Pancreas (tissue), 10 donors: ENCODE measurements at regions not wholly inside any gene's neighbourhood (a gene's known extent, or its start where the extent isn't known, plus 50 kb on each side); places are given as distances from the start of the nearest gene placed in this dataset.

Experiments
- ATAC-seq, 4 donors: fragments of 200-7000 bp; cut with Tn5 transposase; one replicate each; pipeline versions ENCODE4 v1.8.0 to v1.9.1; 2020; ENCODE audit warnings: mild to moderate bottlenecking in 4 of 4, moderate library complexity in 4 of 4
- DNase-seq, 6 donors: peaks; one replicate each; pipeline ENCODE4 v3.0.0-alpha.2; 2020
- FAIRE-seq: peaks from 2 replicates; lab custom pipeline; 2012; peaks lifted over from hg19 to GRCh38; lab: Jason Lieb, UNC
- H3K27ac ChIP-seq, 4 donors: fragments of 200-600 bp; sonication (generic); 1 replicate in 3 of 4; 2 replicates in 1 of 4; pipeline versions ENCODE4 v1.5.0 to v1.8.0; 2020
- H3K27me3 ChIP-seq, 4 donors: fragments of 200-600 bp; one replicate each; pipeline ENCODE4 v1.8.0; 2021
- H3K36me3 ChIP-seq, 3 donors: fragments of 200-600 bp; sonication (generic) in 1 of 3; one replicate each; pipeline versions ENCODE4 v1.5.0 to v1.8.0; 2020 to 2021
- H3K4me1 ChIP-seq, 3 donors: fragments of 200-600 bp; one replicate each; pipeline ENCODE4 v1.8.0; 2021
- H3K4me3 ChIP-seq, 4 donors: fragments of 200-600 bp; sonication (generic) in 2 of 4; one replicate each; pipeline versions ENCODE4 v1.5.0 to v1.8.0; 2020 to 2021
- H3K9me3 ChIP-seq, 4 donors: fragments of 200-600 bp; one replicate each; pipeline ENCODE4 v1.8.0; 2021
- WGBS, 2 donors: extraction: QIAGEN DNeasy Blood & Tissue Kit; methylation state at CpG; one replicate each; pipeline ENCODE4 v1.1.7; 2013; 5-methylcytosine and 5-hydroxymethylcytosine counted together
- intact Hi-C, 3 donors: fragments of 100-400 bp; cut with DNase I; formaldehyde crosslinking; loops; one replicate each; pipeline versions ENCODE4 v1.11.1 to v1.14.2; 2022
- TF ChIP-seq, protein P1 (sequence below), 4 donors: fragments of 200-600 bp; sonication (generic) in 3 of 4; IDR thresholded peaks; one replicate each; pipeline versions ENCODE4 v1.5.0 to v1.8.0; 2021; ENCODE audit warnings: antibody characterized with exemption in 4 of 4
- donor health status: healthy with polysubstance abuse.
- donor health status: DM: no; HTN: no; CAD: no; lungs with moderate emphysema.
- donor health status: DM: no; HTN: no; CAD: no.
- donor health status: control.
- donor health status: control.
- donor health status: Bipolar disorder and iron deficiency.
- donor health status: DM: yes; HTN: yes; CAD: no.
- donor health status: DM: no; HTN: no; CAD: no.
- donor health status: DM: no; HTN: no; CAD: no.
- donor health status: DM: yes; HTN: yes; CAD: no.

DNA sequence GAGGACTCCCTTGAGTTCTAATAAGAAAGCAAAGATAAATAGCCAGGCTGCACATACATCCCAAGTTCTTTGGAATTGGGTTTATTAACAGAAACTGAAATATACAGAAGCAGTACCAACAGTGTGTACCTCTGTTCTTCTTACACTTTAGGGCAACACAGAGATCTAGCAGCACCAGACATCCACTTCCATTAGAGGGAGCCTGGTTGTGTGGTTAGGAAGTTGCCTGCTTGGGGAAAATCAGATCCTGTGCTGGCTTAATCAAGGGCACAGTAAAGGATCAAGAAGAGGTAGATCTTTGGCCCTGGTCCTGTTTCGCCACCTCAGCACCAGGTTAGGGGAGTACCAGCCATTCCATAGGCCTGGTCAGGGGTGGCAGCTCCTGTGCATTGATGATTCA is 231.1 kb upstream of the ARHGAP24 start:
- TF ChIP-seq, protein P1, sequence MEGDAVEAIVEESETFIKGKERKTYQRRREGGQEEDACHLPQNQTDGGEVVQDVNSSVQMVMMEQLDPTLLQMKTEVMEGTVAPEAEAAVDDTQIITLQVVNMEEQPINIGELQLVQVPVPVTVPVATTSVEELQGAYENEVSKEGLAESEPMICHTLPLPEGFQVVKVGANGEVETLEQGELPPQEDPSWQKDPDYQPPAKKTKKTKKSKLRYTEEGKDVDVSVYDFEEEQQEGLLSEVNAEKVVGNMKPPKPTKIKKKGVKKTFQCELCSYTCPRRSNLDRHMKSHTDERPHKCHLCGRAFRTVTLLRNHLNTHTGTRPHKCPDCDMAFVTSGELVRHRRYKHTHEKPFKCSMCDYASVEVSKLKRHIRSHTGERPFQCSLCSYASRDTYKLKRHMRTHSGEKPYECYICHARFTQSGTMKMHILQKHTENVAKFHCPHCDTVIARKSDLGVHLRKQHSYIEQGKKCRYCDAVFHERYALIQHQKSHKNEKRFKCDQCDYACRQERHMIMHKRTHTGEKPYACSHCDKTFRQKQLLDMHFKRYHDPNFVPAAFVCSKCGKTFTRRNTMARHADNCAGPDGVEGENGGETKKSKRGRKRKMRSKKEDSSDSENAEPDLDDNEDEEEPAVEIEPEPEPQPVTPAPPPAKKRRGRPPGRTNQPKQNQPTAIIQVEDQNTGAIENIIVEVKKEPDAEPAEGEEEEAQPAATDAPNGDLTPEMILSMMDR (IDR thresholded peaks at IDR 0.05), result no peak
- 89 to 93% methylated on average over 1 of the region's 1 CpG for WGBS, 2 donors
- Histone ChIP-seq H3K9me3 (no peaks in the 10 kb centered on the region), H3K4me3 (no peak overlapping the region), H3K36me3 (no peaks in the 10 kb centered on the region), H3K27me3 (no peaks in the 10 kb centered on the region), H3K4me1 (no peaks in the 10 kb centered on the region), H3K27ac (no peak overlapping the region)
- intact Hi-C loops, result no loop called here
- ATAC-seq (peak in 1 of 4 donors; percentile 53), DNase-seq (no peak), FAIRE-seq (no peak)

DNA sequence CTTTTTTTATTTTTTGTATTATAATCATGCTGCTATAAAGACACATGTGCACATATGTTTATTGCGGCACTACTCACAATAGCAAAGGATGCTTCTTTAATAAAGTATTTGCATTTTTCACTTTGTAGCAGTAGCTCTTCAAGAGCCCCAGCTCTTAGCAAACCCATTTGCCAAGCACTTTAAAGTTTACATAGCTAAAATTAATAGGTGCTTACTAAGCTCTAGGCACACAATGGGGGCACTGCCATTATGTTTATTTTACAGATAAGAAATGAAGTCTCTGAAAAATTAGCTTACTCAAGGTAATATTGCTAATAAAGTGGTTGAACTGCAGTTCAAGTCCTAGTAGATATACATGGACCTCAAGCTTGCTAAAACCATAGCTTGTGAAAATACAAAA is 230.3 kb upstream of the ARHGAP24 start:
- FAIRE-seq (no peak), ATAC-seq (peak in 1 of 4 donors; percentile 46), DNase-seq (no peak)
- H3K27ac ChIP-seq, result no peak overlapping the region
- H3K4me1 ChIP-seq, result no peaks in the 10 kb centered on the region
- no peak overlapping the region for H3K4me3 ChIP-seq
- H3K9me3 ChIP-seq, result no peaks in the 10 kb centered on the region
- TF ChIP-seq, protein P1 (IDR thresholded peaks at IDR 0.05), result no peak
- intact Hi-C loops, result no loop called here
- no peaks in the 10 kb centered on the region for H3K27me3 ChIP-seq
- 80 to 82% methylated on average over 1 of the region's 1 CpG for whole genome bisulfite sequencing, 2 donors
- no peaks in the 10 kb centered on the region for H3K36me3 ChIP-seq

DNA sequence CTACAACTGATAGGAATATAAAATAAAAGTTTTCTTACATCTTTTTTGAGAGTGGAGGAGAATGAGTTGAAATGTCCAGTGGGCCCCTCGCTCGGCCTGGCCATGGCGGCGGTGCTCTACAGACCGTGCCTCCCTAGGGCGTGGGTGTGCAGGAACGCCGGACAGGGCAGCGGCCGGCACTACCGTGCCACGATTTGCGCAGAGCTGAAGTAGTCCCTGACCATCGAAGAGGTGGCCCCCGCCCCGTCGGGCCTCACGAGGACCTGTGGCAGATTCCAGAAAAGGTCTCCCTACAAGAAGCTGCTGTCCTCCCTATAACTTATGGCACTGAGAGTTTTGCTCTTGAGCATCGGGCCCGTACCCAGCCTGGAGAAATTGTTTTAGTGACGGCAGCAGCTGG is 228.9 kb upstream of the ARHGAP24 start:
- no peak for ATAC-seq
- peak in 1 of 6 donors; percentile 30 for DNase-seq
- intact Hi-C loops, result no loop called here
- H3K4me1 ChIP-seq, result no peaks in the 10 kb centered on the region
- H3K27ac ChIP-seq, result no peak overlapping the region
- WGBS, 2 donors, result 94 to 97% methylated on average over 21 of the region's 21 CpGs
- H3K9me3 ChIP-seq, result no peaks in the 10 kb centered on the region
- TF ChIP-seq, protein P1 (IDR thresholded peaks at IDR 0.05), result no peak
- no peak overlapping the region for H3K4me3 ChIP-seq
- FAIRE-seq, result no peak
- no peaks in the 10 kb centered on the region for H3K36me3 ChIP-seq
- no peaks in the 10 kb centered on the region for H3K27me3 ChIP-seq

DNA sequence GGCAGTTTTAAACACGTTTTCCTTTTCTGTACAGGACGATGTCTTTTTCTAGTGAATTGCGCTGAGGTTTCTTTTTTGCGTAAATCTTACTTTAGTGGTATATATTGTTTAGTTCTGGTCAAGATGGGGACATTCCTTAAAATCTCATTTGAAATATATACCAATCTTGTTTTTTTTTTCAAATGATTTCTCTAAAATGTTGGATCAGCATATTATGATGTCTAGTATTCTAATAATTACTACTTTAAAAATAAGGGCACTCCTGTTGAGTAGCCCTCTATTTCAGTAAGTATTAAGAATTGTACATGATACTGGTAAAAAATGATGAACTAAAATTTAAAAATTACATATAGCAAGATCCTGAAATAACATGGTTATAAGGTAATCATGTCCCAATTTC is 224.1 kb upstream of the ARHGAP24 start:
- DNase-seq (no peak), FAIRE-seq (no peak), ATAC-seq (no peak)
- Histone ChIP-seq H3K27me3 (no peaks in the 10 kb centered on the region), H3K36me3 (no peaks in the 10 kb centered on the region), H3K4me1 (no peaks in the 10 kb centered on the region), H3K27ac (no peak overlapping the region), H3K4me3 (no peak overlapping the region), H3K9me3 (no peaks in the 10 kb centered on the region)
- intact Hi-C loops, result no loop called here
- WGBS, 2 donors, result 47 to 58% methylated on average over 4 of the region's 4 CpGs
- TF ChIP-seq, protein P1 (IDR thresholded peaks at IDR 0.05), result no peak

DNA sequence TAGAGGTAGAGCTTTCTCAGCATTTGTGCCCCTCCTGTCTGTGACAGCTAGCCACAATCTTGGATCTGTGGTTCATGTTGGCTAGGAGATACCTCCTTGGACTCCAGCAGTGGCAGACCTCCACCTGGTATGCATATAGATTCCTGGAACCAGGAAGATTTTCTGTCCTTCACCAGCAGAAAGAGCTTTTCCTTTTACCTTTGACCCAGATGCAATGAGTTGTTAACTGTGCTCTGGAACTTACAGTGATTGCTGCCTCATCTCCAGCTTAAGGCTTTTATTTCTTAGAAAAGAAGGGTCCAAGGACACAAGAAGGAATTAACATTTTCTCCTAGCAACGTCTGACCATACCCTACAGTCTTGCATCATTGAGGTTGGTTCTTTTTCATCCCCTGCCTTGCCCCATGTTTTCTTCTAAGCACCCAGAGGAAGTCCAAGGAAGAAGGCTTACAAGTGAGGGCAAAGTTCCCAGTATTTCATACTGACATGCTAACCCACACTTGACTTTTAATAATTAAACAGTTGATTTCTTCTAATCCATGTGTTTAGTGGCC is 217.1 kb upstream of the ARHGAP24 start:
- no peak for FAIRE-seq
- no peak for ATAC-seq
- Histone ChIP-seq H3K27ac (no peak overlapping the region), H3K27me3 (no peaks in the 10 kb centered on the region), H3K36me3 (no peaks in the 10 kb centered on the region), H3K4me1 (no peaks in the 10 kb centered on the region), H3K9me3 (no peaks in the 10 kb centered on the region), H3K4me3 (no peak overlapping the region)
- intact Hi-C loops, result no loop called here
- TF ChIP-seq, protein P1 (IDR thresholded peaks at IDR 0.05), result no peak
- WGBS, 2 donors, result 27 to 51% methylated on average over 1 of the region's 1 CpG
- DNase-seq, result no peak
